IPS-NIHi11 (cell line): ENCODE measurements at regions not wholly inside any gene's neighbourhood (a gene's known extent, or its start where the extent isn't known, plus 50 kb on each side); places are given as distances from the start of the nearest gene placed in this dataset.
"Not testable (repeated sequence)": the region's sequence is repeated elsewhere in the genome, so short reads cannot be mapped to it uniquely, and the experiment has no call there.

Experiments
- DNase-seq: peaks from one replicate; pipeline ENCODE4 v3.0.0; 2012; ENCODE audit warnings: mixed read lengths, low spot score

- no peak for DNase-seq
Measured at GRCh38 chrX:1102786-1103185, 109.7 kb downstream of the CRLF2 start.

GRCh38 chrX:1102221-1102620, 110.2 kb downstream of the CRLF2 start:
- not testable (repeated sequence) for DNase-seq

DNA sequence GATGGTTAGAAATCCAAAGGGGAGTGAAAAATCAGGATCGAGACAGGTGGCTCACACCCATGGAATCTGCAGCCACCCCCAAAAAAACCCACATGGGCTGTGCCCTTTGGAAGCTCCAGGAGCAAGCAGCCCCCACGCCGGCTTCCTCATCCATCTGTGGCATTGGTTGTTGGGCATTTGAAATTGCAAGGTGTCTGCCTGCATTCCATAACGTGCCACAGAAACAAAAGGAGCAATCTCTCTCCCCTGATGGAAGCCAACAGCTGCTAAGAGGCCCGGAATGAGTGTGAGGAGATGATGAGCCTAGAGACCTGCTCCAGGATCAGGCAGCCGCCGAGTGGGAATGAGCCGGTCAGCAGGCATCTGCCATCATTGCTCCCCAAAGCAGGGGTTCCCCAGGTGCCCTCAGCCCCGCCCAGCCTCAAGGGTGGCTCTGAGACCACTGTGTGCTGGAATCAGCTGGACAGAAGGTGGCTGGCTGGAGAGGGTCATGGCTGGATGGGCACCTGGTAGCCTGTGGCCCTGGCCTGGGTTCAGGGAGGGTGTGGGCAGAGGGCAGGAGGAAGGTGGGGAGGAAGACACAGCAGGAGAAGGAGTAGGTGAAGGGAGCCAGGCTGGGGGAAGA, 113.2 kb downstream of the CRLF2 start:
- no peak for DNase-seq

DNA sequence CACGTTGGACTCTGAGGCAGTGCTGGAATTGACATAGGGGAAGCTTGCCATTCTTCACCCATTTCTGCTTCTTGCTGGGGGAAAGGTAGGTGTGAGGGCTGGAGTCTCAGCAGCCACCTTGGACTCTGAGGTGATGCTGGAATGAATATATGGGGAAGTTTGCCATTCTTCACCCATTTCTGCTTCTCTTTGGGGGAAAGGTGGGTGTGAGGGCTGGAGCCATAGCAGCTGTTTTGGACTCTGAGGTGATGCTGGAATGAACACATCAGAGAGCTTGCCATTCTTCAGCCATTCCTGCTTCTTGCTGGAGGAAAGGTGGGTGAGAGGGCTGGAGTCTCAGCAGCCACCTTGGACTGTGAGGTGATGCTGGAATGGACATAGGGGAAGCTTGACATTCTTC, 115.1 kb downstream of the CRLF2 start:
- no peak for DNase-seq

DNA sequence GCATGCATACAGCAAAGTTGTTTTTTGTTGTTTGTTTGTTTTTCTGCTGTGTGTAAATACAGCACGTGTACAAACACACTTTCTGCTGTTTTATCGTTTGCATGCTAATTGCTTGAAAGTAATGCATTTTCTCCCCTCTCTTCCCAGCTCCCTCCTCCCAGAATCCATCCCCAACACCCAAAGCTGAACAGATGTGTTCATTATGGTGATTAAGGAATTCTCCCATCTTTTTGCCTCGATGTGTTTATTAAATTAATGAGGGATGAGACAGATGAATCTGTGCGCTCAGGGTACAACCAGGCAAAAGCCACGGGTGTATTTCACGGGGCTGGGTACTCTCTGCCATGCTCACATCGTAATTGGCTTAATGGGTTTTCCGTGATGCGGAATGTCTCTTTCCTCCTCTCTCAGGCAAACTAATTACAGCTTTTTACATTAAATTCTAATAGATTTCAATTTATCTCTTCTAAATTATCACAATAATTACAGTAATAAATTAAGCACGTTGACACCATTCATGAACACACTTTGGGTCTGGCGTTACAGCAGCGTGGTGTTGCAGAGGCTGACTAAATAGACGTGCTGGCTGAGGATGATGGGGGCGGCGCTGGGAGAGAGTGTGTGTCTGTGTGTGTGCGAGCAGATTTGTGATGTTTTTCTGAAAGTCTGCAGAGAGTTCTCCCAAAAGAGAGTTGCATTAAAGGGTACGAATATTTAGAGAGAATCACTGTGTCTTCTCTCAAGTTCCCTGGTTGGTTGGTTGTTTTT, 117.7 kb downstream of the CRLF2 start:
- DNase-seq: no peak

DNA sequence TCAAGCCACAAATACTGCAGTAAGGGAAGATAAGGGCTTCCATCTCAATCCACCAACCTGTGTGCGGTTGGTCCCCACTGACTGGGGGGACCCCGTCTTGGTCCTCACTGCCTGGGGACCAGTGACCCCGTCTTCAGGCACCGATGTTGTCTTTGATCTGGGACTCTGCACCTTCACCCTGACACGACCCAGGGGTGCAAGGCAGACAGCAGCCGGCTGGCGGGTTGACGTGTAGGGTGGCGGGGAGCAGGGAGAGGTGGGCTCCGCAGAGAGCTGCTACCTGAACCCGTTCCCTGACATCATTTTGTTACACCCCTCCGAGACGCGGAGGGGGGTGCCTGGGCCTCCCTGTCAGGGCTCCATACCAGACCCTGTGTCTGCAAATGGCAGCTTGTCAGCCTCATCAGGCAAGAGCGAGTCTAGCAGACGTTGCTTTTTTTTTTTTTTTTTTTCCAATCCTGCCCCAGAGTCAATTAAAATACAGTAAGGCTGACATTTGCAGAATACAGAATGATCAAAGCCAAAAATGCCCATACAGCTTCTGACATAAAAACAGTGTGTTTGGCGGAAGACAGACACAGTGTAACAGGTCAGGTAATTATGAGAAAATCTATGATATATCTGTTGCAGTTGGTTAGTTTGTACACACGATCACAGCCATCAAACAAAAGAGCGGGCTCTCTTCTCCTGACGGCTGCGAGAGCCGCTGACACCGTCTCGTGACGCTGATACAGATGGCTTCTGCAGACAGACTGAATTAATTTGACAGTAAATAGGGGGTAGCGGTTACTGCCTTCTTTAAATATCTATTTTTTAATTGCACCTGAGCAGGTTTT, 118.6 kb downstream of the CRLF2 start:
- no peak for DNase-seq

DNA sequence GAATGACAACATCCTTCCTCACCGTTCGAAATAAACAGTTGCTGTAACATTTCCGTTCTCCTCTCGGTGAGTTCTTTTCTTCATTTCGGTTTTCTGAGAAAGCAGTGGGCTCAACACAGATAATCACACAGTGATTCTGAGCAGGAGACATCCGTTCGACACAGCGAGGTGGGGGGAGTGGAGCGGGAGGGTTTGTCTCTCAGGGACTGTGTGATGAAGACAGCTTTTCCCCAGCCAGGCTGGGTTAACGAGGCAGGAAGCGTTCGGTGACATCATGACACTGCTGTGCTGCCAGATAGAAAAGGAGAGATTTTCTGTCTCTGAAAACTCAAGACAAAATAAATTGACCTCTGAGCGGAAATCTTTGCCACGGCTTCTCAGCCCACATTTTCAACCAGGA, 119.3 kb downstream of the CRLF2 start:
- DNase-seq: no peak

DNA sequence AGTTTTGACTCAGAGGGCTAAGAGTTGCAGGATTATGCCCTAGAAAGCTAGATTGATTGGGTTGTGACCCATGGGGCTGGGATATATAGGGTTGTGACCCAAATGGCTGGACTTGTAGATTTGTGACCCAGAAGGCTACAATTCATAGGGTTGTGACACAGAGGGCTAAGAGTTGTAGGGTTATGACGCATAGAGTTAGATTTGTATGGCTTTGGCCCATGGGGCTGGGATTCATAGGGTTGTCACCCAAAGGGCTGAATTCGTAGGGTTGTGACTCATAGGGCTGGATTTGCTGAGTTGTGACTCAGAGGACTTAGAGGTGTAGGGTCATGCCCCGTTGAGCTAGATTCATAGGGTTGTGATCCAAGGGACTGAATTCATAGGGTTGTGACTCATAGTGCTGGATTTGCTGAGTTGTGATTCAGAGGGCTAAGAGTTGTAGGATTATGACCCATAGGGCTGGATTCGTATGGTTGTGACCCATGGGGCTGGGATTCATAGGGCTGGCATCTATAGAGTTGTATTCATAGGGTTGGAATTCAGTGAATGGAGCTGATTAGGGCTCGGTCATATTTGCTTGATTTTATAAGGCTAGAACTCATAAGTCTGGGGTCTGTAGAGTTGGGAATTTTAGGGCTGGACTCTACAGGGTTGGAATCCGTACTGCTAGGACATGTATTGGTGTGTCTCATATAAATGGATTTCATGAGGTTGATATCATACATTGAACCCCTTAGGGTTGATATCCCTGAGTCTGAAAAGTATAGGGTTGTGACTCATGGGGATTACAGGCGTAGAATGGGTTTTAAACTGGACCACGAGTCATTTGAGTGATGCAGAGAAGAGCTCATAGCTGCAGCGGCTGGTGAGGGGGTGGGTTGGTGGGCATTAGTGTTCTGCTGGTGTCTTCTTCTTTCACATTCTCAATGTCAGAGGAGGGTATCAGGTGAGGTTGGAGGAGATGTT, 125.7 kb downstream of the CRLF2 start:
- DNase-seq: no peak

DNA sequence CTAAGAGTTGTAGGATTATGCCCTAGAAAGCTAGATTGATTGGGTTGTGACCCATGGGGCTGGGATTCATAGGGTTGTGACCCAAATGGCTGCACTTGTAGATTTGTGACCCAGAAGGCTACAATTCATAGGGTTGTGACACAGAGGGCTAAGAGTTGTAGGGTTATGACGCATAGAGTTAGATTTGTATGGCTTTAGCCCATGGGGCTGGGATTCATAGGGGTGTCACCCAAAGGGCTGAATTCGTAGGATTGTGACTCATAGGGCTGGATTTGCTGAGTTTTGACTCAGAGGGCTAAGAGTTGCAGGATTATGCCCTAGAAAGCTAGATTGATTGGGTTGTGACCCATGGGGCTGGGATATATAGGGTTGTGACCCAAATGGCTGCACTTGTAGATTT, 126.6 kb downstream of the CRLF2 start:
- not testable (repeated sequence) for DNase-seq

DNA sequence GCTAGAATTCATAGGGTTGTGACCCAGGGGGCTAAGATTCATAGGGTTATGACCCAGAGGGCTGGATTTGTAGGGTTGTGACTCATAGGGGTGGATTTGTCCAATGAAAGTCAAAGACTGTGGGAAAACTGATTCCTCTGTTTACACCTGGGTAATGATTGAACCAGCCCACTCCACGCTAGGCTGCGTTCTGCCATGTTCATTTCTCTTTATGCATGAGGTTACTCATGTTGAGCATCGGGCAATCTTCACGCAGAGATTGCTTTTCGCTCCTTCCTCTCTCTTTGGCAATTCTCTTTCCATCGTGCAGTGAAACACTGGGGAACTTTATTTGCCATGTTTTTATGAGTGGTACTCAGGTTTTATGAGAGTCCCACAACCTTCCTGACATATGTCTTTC, 127.8 kb downstream of the CRLF2 start:
- no peak for DNase-seq

DNA sequence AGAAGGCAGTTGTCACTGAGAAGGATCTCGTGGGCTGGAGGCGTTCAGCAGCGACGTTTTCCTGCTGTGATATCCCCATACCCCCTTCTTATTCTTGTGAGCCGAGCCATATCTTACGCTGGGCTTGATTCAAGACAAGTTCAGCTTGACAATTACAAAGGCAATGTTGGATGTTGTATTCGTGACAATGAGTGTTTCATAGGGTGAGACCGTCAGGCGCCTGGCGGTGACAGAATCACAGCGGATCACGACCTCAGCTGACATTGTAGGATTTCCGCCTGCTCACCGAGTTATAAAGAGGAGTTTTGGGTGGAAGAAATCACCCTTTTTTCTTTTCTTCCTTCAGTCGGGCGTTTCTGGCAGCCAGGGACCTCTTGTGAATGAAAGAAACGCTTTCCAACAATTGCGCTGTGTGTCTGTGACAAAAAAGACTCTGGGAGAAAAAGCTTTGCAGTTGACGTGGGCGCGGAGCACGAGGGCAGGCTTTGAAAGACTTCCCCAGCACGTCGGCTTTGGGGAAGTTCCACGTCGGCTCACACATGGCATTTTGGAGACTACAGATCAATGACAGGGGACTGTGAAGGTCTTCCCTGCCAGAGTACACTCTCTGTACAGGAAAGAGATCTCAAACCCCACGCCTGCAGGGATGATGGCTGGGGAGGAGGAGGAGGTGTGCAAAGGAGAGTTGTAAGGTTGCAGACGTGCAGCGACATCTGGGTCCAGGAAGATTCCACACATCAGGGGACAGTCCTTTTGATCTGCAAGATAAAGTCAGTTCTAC, 135.4 kb downstream of the CRLF2 start:
- no peak for DNase-seq

DNA sequence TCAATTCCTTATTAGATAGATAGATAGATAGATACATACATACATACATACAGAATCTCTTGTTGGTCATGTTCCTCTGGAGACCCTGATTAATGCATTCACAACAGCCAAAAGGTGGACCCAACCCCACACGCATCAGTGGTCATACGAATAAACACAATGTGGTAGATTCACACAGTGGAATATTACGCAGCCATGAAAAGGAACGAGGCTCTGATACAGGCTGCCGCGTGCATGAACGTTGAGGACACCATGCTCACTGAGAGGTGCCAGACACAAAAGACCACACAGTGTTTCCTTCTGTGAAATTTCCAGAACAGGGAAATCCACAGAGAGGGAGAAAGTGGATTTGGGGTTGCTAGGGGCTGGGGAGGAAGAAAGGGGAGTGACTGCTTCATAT, 136.7 kb downstream of the CRLF2 start:
- no peak for DNase-seq

DNA sequence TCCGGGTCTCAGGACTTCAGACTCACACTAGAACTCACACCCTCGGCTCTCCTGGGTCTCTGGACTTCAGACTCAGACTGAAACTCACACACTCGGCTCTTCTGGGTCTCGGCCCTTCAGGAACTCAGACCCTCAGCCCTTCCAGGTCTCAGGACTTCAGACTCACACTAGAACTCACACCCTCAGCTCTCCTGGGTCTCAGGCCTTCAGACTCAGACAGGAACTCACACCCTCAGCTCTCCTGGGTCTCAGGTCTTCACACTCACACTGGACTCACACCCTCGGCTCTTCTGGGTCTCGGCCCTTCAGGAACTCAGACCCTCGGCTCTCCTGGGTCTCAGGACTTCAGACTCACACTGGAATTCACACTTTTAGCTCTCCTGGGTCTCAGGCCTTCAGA, 137.3 kb downstream of the CRLF2 start:
- DNase-seq: no peak

GRCh38 chrX:1074755-1075154, 137.7 kb downstream of the CRLF2 start:
- no peak for DNase-seq

GRCh38 chrX:1074172-1074571, 138.3 kb downstream of the CRLF2 start:
- no peak for DNase-seq

DNA sequence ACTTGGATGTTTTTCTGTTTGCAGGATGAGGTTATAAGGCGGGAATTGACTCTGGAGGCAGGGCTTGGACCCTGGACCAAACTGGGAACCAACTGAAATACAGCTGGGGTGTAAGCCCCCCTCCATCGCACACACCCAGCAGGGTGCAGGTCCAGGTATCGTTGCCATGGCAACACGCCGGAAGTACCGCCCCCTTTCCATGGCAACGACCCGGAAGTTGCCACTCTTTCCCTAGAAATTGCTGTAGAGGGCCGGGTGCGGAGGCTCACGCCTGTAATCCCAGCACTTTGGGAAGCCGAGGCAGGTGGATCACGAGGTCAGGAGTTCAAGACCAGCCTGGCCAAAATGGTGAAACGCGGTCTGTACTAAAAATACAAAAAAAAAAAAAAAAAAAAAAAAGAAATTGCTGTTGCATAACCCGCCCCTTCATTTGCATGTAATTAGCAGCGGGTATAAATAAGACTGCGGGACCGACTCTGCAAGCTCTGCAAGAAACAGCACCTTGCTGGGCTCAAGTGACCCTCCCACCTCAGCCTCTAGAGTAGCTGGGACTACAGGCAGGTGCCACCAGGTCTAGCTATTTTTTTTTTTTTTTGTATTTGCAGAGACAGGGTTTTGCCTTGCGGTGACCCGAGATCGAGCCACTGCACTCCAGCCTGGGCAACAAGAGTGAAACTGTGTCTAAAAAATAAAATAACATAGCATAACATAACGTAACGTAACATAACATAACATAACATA, 139.6 kb downstream of the CRLF2 start:
- peak; percentile 23 for DNase-seq

- DNase-seq: no peak
Measured at GRCh38 chrX:1071351-1071750, 141.1 kb downstream of the CRLF2 start.

DNA sequence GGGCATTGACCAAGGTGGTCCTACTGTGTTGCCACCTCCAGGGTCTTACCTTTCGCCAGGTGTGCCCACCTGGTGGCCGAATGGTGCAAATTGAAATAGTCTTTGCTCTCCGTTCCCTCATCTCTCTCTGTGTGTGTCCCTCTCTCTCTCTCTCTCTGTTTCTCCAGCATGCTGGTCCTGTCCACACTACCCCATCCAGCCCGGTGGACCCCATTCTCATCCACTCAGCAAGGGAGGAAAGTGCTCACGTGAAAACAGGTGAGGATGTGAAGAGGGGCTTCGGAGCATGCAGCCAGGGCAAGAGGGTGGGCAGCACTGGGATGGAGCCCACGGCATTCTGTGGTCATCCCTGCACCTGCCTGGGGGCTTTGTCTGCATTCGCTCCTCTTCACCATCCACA, 150.1 kb downstream of the CRLF2 start:
- no peak for DNase-seq

DNA sequence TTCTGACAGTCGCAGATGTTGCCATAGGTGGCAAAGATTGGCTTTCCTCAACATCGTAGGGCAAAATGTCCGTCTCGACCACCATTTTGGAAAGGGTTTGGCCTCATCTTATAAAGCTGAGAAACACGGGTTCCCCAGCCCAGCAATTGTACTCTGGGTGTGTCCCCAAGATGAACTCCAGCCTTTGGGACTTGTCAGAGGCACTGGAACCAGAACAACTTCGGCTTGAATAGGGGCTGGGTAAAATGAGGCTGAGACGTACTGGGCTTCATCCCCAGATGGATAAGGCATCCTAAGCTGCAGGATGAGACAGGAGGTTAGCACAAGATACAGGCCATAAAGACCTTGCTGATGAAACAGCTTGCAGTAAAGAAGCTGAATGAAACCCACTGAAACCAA, 151.9 kb downstream of the CRLF2 start:
- DNase-seq: no peak
